Breast epithelium (tissue), 4 donors: ENCODE measurements at regions not wholly inside any gene's neighbourhood (a gene's known extent, or its start where the extent isn't known, plus 50 kb on each side); places are given as distances from the start of the nearest gene placed in this dataset.

Experiments
- DNase-seq, 2 donors: peaks; one replicate each; pipeline ENCODE4 v3.0.0-alpha.2; 2019; ENCODE audit warnings: low spot score in 2 of 2
- H3K27ac ChIP-seq, 2 donors: fragments of 200-600 bp; sonication (generic) in 1 of 2; one replicate each; pipeline ENCODE4 v1.5.1; 2016 to 2019; ENCODE audit warnings: mild to moderate bottlenecking in 1 of 2
- H3K27me3 ChIP-seq, 2 donors: fragments of 200-600 bp; sonication (generic) in 1 of 2; one replicate each; pipeline versions ENCODE4 v1.5.1 to v1.6.0; 2017 to 2019; ENCODE audit warnings: control low read depth in 1 of 2, mild to moderate bottlenecking in 1 of 2
- H3K36me3 ChIP-seq: fragments of 200-600 bp; one replicate; pipeline ENCODE4 v1.5.1; 2019
- H3K4me1 ChIP-seq, 2 donors: fragments of 200-600 bp; sonication (generic); one replicate each; pipeline ENCODE4 v1.5.1; 2016 to 2019; ENCODE audit warnings: control low read depth in 1 of 2
- H3K4me3 ChIP-seq, 3 donors: fragments of 200-600 bp; sonication (generic); 1 replicate in 2 of 3; 2 replicates in 1 of 3; pipeline ENCODE4 v1.5.1; 2016 to 2019; ENCODE audit warnings: mild to moderate bottlenecking in 3 of 3, moderate library complexity in 2 of 3
- H3K9me3 ChIP-seq, 2 donors: fragments of 200-600 bp; sonication (generic) in 1 of 2; one replicate each; pipeline ENCODE4 v1.5.1; 2016 to 2019; ENCODE audit warnings: control low read depth in 1 of 2
- CTCF ChIP-seq, 3 donors: fragments of 450-650 bp; IDR thresholded peaks; one replicate each; pipeline ENCODE4 v1.5.1; 2016 to 2017; ENCODE audit warnings: antibody characterized with exemption in 3 of 3, mild to moderate bottlenecking in 3 of 3, moderate library complexity in 3 of 3
- POLR2A ChIP-seq: fragments of 450-650 bp; IDR thresholded peaks from one replicate; pipeline ENCODE4 v1.6.1; 2016; ENCODE audit warnings: antibody characterized with exemption, mild to moderate bottlenecking, moderate library complexity
- POLR2AphosphoS5 ChIP-seq, 3 donors: sonication (generic); formaldehyde crosslinking; IDR thresholded peaks; one replicate each; pipeline ENCODE4 v1.6.1; 2017; ENCODE audit warnings: antibody characterized with exemption in 3 of 3
- intact Hi-C: fragments of 100-400 bp; cut with DNase I; formaldehyde crosslinking; loops from one replicate; pipeline ENCODE4 v1.15.1; 2023; ENCODE audit warnings: low total_unique reads

- H3K4me3 ChIP-seq, result no peak overlapping the region
- H3K27ac ChIP-seq, result no peak overlapping the region
- H3K9me3 ChIP-seq, result no peaks in the 10 kb centered on the region
- TF ChIP-seq CTCF (IDR thresholded peaks at IDR 0.05) (no peak), POLR2AphosphoS5 (IDR thresholded peaks at IDR 0.05) (no peak), POLR2A (no peak)
- H3K4me1 ChIP-seq, result no peaks in the 10 kb centered on the region
- H3K27me3 ChIP-seq, result peaks cover 0 to under 1% of the 10 kb centered on the region in 2 donors
- no peak for DNase-seq
- intact Hi-C loops, result no loop called here
- no peaks in the 10 kb centered on the region for H3K36me3 ChIP-seq
Measured at GRCh38 chr22:27156821-27157489, 499.6 kb downstream of the MIAT start.

GRCh38 chr22:27157666-27158370, 500.4 kb downstream of the MIAT start:
- Histone ChIP-seq H3K4me1 (no peaks in the 10 kb centered on the region), H3K36me3 (no peaks in the 10 kb centered on the region), H3K27me3 (no peaks in the 10 kb centered on the region), H3K9me3 (no peaks in the 10 kb centered on the region), H3K4me3 (no peak overlapping the region), H3K27ac (no peak overlapping the region)
- intact Hi-C loops, result no loop called here
- TF ChIP-seq POLR2A (no peak), CTCF (IDR thresholded peaks at IDR 0.05) (no peak), POLR2AphosphoS5 (IDR thresholded peaks at IDR 0.05) (no peak)
- DNase-seq, result no peak

- TF ChIP-seq CTCF (IDR thresholded peaks at IDR 0.05) (no peak), POLR2AphosphoS5 (IDR thresholded peaks at IDR 0.05) (no peak), POLR2A (no peak)
Measured at GRCh38 chr22:27159016-27159415, 501.6 kb downstream of the MIAT start.

GRCh38 chr22:27159716-27160295, 502.4 kb downstream of the MIAT start:
- Histone ChIP-seq H3K27me3 (no peaks in the 10 kb centered on the region), H3K4me3 (no peak overlapping the region), H3K4me1 (no peaks in the 10 kb centered on the region), H3K36me3 (no peaks in the 10 kb centered on the region), H3K27ac (no peak overlapping the region), H3K9me3 (no peaks in the 10 kb centered on the region)
- no peak for TF ChIP-seq POLR2AphosphoS5 (IDR thresholded peaks at IDR 0.05)
- no peak for TF ChIP-seq POLR2A
- no peak for TF ChIP-seq CTCF (IDR thresholded peaks at IDR 0.05)
- DNase-seq, result no peak
- intact Hi-C loops, result no loop called here

More at GRCh38 chr22:27159016-27159415, 501.6 kb downstream of the MIAT start:
- H3K9me3 ChIP-seq, result no peaks in the 10 kb centered on the region
- H3K4me1 ChIP-seq, result no peaks in the 10 kb centered on the region
- no peaks in the 10 kb centered on the region for H3K36me3 ChIP-seq
- intact Hi-C loops, result no loop called here
- no peak overlapping the region for H3K27ac ChIP-seq
- H3K27me3 ChIP-seq, result no peaks in the 10 kb centered on the region
- no peak overlapping the region for H3K4me3 ChIP-seq
- no peak for DNase-seq
